Epithelial cell of esophagus (primary cell): ENCODE measurements at regions not wholly inside any gene's neighbourhood (a gene's known extent, or its start where the extent isn't known, plus 50 kb on each side); places are given as distances from the start of the nearest gene placed in this dataset.
A peak's percentile ranks its signal among the peaks of the same experiment; 100 is the strongest.

Experiments used
- DNase-seq: peaks from one replicate; pipeline ENCODE4 v3.0.0; 2010; ENCODE audit warnings: low read depth
- H3K4me3 ChIP-seq: 2 replicates; pipeline ENCODE4 v1.5.1; 2011; ENCODE audit warnings: mild to moderate bottlenecking, low read length, control low read depth
- TF ChIP-seq, protein P1 (sequence below): IDR thresholded peaks from 2 replicates; pipeline ENCODE4 v1.5.1; 2011; ENCODE audit warnings: low read depth, mild to moderate bottlenecking, low read length, control low read depth, inconsistent platforms; ENCODE audit not compliant: insufficient read depth; ENCODE audit errors: missing control alignments

GRCh38 chr21:38039369-38039768 is 123.1 kb upstream of the KCNJ6 start:
- TF ChIP-seq, protein P1, sequence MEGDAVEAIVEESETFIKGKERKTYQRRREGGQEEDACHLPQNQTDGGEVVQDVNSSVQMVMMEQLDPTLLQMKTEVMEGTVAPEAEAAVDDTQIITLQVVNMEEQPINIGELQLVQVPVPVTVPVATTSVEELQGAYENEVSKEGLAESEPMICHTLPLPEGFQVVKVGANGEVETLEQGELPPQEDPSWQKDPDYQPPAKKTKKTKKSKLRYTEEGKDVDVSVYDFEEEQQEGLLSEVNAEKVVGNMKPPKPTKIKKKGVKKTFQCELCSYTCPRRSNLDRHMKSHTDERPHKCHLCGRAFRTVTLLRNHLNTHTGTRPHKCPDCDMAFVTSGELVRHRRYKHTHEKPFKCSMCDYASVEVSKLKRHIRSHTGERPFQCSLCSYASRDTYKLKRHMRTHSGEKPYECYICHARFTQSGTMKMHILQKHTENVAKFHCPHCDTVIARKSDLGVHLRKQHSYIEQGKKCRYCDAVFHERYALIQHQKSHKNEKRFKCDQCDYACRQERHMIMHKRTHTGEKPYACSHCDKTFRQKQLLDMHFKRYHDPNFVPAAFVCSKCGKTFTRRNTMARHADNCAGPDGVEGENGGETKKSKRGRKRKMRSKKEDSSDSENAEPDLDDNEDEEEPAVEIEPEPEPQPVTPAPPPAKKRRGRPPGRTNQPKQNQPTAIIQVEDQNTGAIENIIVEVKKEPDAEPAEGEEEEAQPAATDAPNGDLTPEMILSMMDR = no peak

GRCh38 chr21:38039841-38040240 is 123.6 kb upstream of the KCNJ6 start:
- DNase-seq = peak; percentile 17
- H3K4me3 ChIP-seq = no peak overlapping the region
- TF ChIP-seq, protein P1 = no peak

More at GRCh38 chr21:38039369-38039768, 123.1 kb upstream of the KCNJ6 start:
- no peak for DNase-seq
- no peak overlapping the region for H3K4me3 ChIP-seq

DNA sequence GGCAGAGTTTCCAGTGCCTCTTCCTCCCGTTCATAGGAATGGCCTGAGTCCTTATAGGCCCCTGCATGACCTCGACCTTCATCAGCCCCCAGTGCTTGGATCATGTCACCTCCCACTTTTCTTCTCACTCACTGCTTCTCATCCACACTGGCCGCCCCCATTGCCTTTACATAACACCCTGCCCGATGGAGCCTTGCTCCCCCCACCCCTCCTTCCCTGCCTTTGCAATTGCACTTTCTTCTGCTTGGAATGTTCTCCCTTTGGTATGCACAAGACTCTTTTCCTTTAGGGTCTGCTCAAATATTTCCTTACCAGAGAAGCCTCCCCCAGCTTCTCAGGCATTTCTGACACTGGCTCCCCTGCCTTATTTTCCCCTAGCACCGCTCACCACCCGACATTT is 125.2 kb upstream of the KCNJ6 start:
- TF ChIP-seq, protein P1 = no peak
- no peak for DNase-seq
- no peak overlapping the region for H3K4me3 ChIP-seq

GRCh38 chr21:38042246-38042645 is 126.0 kb upstream of the KCNJ6 start:
- peak; percentile 25 for DNase-seq
- TF ChIP-seq, protein P1 = no peak
- H3K4me3 ChIP-seq = no peak overlapping the region

- TF ChIP-seq, protein P1 = no peak
- DNase-seq = no peak
- no peak overlapping the region for H3K4me3 ChIP-seq
Measured at GRCh38 chr21:38048167-38048566, 131.9 kb upstream of the KCNJ6 start.

GRCh38 chr21:38054334-38054733 is 138.1 kb upstream of the KCNJ6 start:
- TF ChIP-seq, protein P1 = no peak
- no peak overlapping the region for H3K4me3 ChIP-seq
- DNase-seq = no peak

GRCh38 chr21:38056481-38056880 is 140.2 kb upstream of the KCNJ6 start:
- TF ChIP-seq, protein P1 = no peak
- no peak overlapping the region for H3K4me3 ChIP-seq
- DNase-seq = no peak
